Mesenchymal stem cell (in vitro differentiated cells and primary cell): ENCODE measurements at regions not wholly inside any gene's neighbourhood (a gene's known extent, or its start where the extent isn't known, plus 50 kb on each side); places are given as distances from the start of the nearest gene placed in this dataset.

Experiments
- DNase-seq: peaks from one replicate; pipeline ENCODE4 v3.0.0-alpha.2; 2013
- H2AFZ ChIP-seq: one replicate; pipeline ENCODE4 v1.6.1; 2013; ENCODE audit warnings: low read depth, mild to moderate bottlenecking, control low read depth, inconsistent platforms, low read length, moderate library complexity
- H2AK5ac ChIP-seq: 2 replicates; pipeline ENCODE4 v1.6.1; 2013; ENCODE audit warnings: low read length, moderate library complexity, mild to moderate bottlenecking, inconsistent platforms; ENCODE audit not compliant: severe bottlenecking
- H2BK120ac ChIP-seq: one replicate; pipeline ENCODE4 v1.6.1; 2013; ENCODE audit warnings: low read depth, mild to moderate bottlenecking, inconsistent platforms, low read length, moderate library complexity
- H2BK12ac ChIP-seq, 2 experiments: one replicate each; pipeline ENCODE4 v1.6.1; 2013; ENCODE audit warnings: inconsistent platforms in 2 of 2, low read length in 2 of 2, mild to moderate bottlenecking in 2 of 2, moderate library complexity in 2 of 2, control low read depth in 1 of 2
- H2BK15ac ChIP-seq: one replicate; pipeline ENCODE4 v1.6.1; 2013; ENCODE audit warnings: mild to moderate bottlenecking, low read depth, inconsistent platforms; ENCODE audit not compliant: poor library complexity, severe bottlenecking
- H2BK5ac ChIP-seq: 2 replicates; pipeline ENCODE4 v1.6.1; 2013; ENCODE audit warnings: low read depth, mild to moderate bottlenecking, low read length, control low read depth, inconsistent platforms; ENCODE audit not compliant: poor library complexity, severe bottlenecking
- H3K14ac ChIP-seq, 2 experiments: one replicate each; pipeline ENCODE4 v1.6.1; 2013; ENCODE audit warnings: inconsistent platforms in 2 of 2, low read length in 2 of 2, control low read depth in 1 of 2, mild to moderate bottlenecking in 1 of 2, moderate library complexity in 1 of 2
- H3K18ac ChIP-seq, 2 experiments: one replicate each; pipeline ENCODE4 v1.6.1; 2013; ENCODE audit warnings: inconsistent platforms in 2 of 2, low read length in 2 of 2, control low read depth in 1 of 2, low read depth in 1 of 2, mild to moderate bottlenecking in 1 of 2
- H3K23ac ChIP-seq, 2 experiments: one replicate each; pipeline ENCODE4 v1.6.1; 2013; ENCODE audit warnings: inconsistent platforms in 2 of 2, low read length in 2 of 2, mild to moderate bottlenecking in 2 of 2, moderate library complexity in 2 of 2, control low read depth in 1 of 2
- H3K27ac ChIP-seq: 2 replicates; pipeline ENCODE4 v1.5.1; 2013; ENCODE audit warnings: mild to moderate bottlenecking, moderate library complexity, low read length, control low read depth, inconsistent platforms; ENCODE audit not compliant: poor library complexity, severe bottlenecking
- H3K27me3 ChIP-seq, 2 experiments: 2 replicates each; pipeline versions ENCODE4 v1.6.1 to v1.7.0; 2013; ENCODE audit warnings: low read length in 2 of 2, mild to moderate bottlenecking in 2 of 2, moderate library complexity in 2 of 2, control low read depth in 1 of 2, inconsistent platforms in 1 of 2; ENCODE audit not compliant: control insufficient read depth in 1 of 2, insufficient read depth in 1 of 2
- H3K36me3 ChIP-seq, 2 experiments: 2 replicates each; pipeline versions ENCODE4 v1.6.1 to v1.7.0; 2013; ENCODE audit warnings: low read length in 2 of 2, control low read depth in 1 of 2, inconsistent platforms in 1 of 2, low read depth in 1 of 2, mild to moderate bottlenecking in 1 of 2; ENCODE audit not compliant: insufficient read depth in 2 of 2, control insufficient read depth in 1 of 2
- H3K4ac ChIP-seq, 2 experiments: one replicate each; pipeline ENCODE4 v1.6.1; 2013; ENCODE audit warnings: inconsistent platforms in 2 of 2, low read length in 2 of 2, mild to moderate bottlenecking in 2 of 2, moderate library complexity in 2 of 2, control low read depth in 1 of 2, low read depth in 1 of 2
- H3K4me1 ChIP-seq: 2 replicates; pipeline ENCODE4 v1.6.1; 2013; ENCODE audit warnings: low read depth, low read length, control low read depth; ENCODE audit not compliant: control insufficient read depth, insufficient read depth
- H3K4me2 ChIP-seq: 2 replicates; pipeline ENCODE4 v1.6.1; 2013; ENCODE audit warnings: low read length, mild to moderate bottlenecking, inconsistent platforms; ENCODE audit not compliant: poor library complexity, severe bottlenecking
- H3K4me3 ChIP-seq, 2 experiments: 2 replicates each; pipeline versions ENCODE4 v1.5.1 to v1.7.0; 2013; ENCODE audit warnings: low read length in 2 of 2, mild to moderate bottlenecking in 2 of 2, control low read depth in 1 of 2, low read depth in 1 of 2; ENCODE audit not compliant: insufficient read depth in 1 of 2
- H3K79me1 ChIP-seq: replicated peaks from 2 replicates; pipeline ENCODE4 v1.6.1; 2013; ENCODE audit warnings: mild to moderate bottlenecking, control low read depth, low read length, inconsistent platforms; ENCODE audit not compliant: poor library complexity, severe bottlenecking
- H3K9ac ChIP-seq: 2 replicates; pipeline ENCODE4 v1.7.0; 2013; ENCODE audit warnings: mild to moderate bottlenecking, low read length, moderate library complexity
- H3K9me3 ChIP-seq: 2 replicates; pipeline ENCODE4 v1.7.0; 2013; ENCODE audit warnings: mild to moderate bottlenecking, low read length; ENCODE audit not compliant: control insufficient read depth
- H4K8ac ChIP-seq: one replicate; pipeline ENCODE4 v1.6.1; 2013; ENCODE audit warnings: inconsistent platforms, mild to moderate bottlenecking, low read length, moderate library complexity
- H4K91ac ChIP-seq: one replicate; pipeline ENCODE4 v1.6.1; 2013; ENCODE audit warnings: mild to moderate bottlenecking, low read length, inconsistent platforms
- WGBS: methylation state at CpG from one replicate; pipeline ENCODE4 v1.1.7; 2013; ENCODE audit warnings: mixed read lengths; 5-methylcytosine and 5-hydroxymethylcytosine counted together

- H4K91ac ChIP-seq = no peak overlapping the region
- H3K9me3 ChIP-seq = no peaks in the 10 kb centered on the region
Observed at GRCh38 chr12:33265900-33266299, 173.7 kb downstream of the SYT10 start.

GRCh38 chr12:33265033-33265731 lies 174.4 kb downstream of the SYT10 start:
- no peak overlapping the region for H2BK120ac ChIP-seq
- H3K14ac ChIP-seq = no peak overlapping the region
- no peak overlapping the region for H3K27ac ChIP-seq
- H3K23ac ChIP-seq = no peak overlapping the region
- no peak for DNase-seq
- no peak overlapping the region for H2AK5ac ChIP-seq
- no peak overlapping the region for H2BK5ac ChIP-seq
- H3K4me3 ChIP-seq = no peak overlapping the region
- no peak overlapping the region for H2BK12ac ChIP-seq
- no peak overlapping the region for H3K9ac ChIP-seq
- H3K79me1 ChIP-seq = no peaks in the 10 kb centered on the region
- H3K4me2 ChIP-seq = no peak overlapping the region
- no peaks in the 10 kb centered on the region for H3K36me3 ChIP-seq
- no peak overlapping the region for H3K4ac ChIP-seq
- H3K4me1 ChIP-seq = no peaks in the 10 kb centered on the region
- no peak overlapping the region for H3K18ac ChIP-seq
- H2AFZ ChIP-seq = no peak overlapping the region
- no peaks in the 10 kb centered on the region for H3K27me3 ChIP-seq
- H3K9me3 ChIP-seq = no peaks in the 10 kb centered on the region
- WGBS = 63% methylated on average over 1 of the region's 1 CpG
- H4K91ac ChIP-seq = no peak overlapping the region
- no peak overlapping the region for H4K8ac ChIP-seq
- H2BK15ac ChIP-seq = no peak overlapping the region

More at GRCh38 chr12:33265900-33266299, 173.7 kb downstream of the SYT10 start:
- Histone ChIP-seq H3K9ac (no peak overlapping the region), H4K8ac (no peak overlapping the region), H2BK12ac (no peak overlapping the region), H3K36me3 (no peaks in the 10 kb centered on the region), H3K14ac (no peak overlapping the region), H3K79me1 (no peaks in the 10 kb centered on the region), H3K27me3 (no peaks in the 10 kb centered on the region), H2AK5ac (no peak overlapping the region), H2AFZ (no peak overlapping the region), H3K23ac (no peak overlapping the region), H2BK5ac (no peak overlapping the region), H3K27ac (no peak overlapping the region), H3K4me1 (no peaks in the 10 kb centered on the region), H2BK120ac (no peak overlapping the region), H3K4me3 (no peak overlapping the region), H3K4ac (no peak overlapping the region), H2BK15ac (no peak overlapping the region), H3K4me2 (no peak overlapping the region), H3K18ac (no peak overlapping the region)
- DNase-seq = no peak
- WGBS = 86% methylated on average over 2 of the region's 2 CpGs

GRCh38 chr12:33253178-33253577 lies 186.4 kb downstream of the SYT10 start:
- Histone ChIP-seq H3K36me3 (no peaks in the 10 kb centered on the region), H3K14ac (no peak overlapping the region), H3K18ac (no peak overlapping the region), H3K23ac (no peak overlapping the region), H3K27ac (no peak overlapping the region), H3K79me1 (no peaks in the 10 kb centered on the region), H3K4ac (no peak overlapping the region), H2BK15ac (no peak overlapping the region), H3K9me3 (no peaks in the 10 kb centered on the region), H2AFZ (no peak overlapping the region), H2BK5ac (no peak overlapping the region), H3K4me3 (no peak overlapping the region), H3K4me1 (no peaks in the 10 kb centered on the region), H3K27me3 (no peaks in the 10 kb centered on the region), H4K8ac (no peak overlapping the region), H3K9ac (no peak overlapping the region), H4K91ac (no peak overlapping the region), H2BK120ac (no peak overlapping the region), H3K4me2 (no peak overlapping the region), H2AK5ac (no peak overlapping the region), H2BK12ac (no peak overlapping the region)
- 61% methylated on average over 1 of the region's 1 CpG for WGBS
- no peak for DNase-seq

- Histone ChIP-seq H3K4me1 (no peaks in the 10 kb centered on the region), H3K23ac (no peak overlapping the region), H4K8ac (no peak overlapping the region), H3K4ac (no peak overlapping the region), H3K9ac (no peak overlapping the region), H2BK5ac (no peak overlapping the region), H3K18ac (no peak overlapping the region), H3K14ac (no peak overlapping the region), H3K79me1 (no peaks in the 10 kb centered on the region), H2BK12ac (no peak overlapping the region), H3K4me3 (no peak overlapping the region), H3K27ac (no peak overlapping the region), H3K4me2 (no peak overlapping the region), H2AFZ (no peak overlapping the region), H2AK5ac (no peak overlapping the region), H3K36me3 (no peaks in the 10 kb centered on the region), H3K27me3 (no peaks in the 10 kb centered on the region), H2BK120ac (no peak overlapping the region), H2BK15ac (no peak overlapping the region), H4K91ac (no peak overlapping the region), H3K9me3 (no peaks in the 10 kb centered on the region)
- DNase-seq = no peak
Observed at GRCh38 chr12:33251548-33251947, 188.1 kb downstream of the SYT10 start.
